Skeletal muscle tissue (tissue), 3 donors: ENCODE measurements at regions not wholly inside any gene's neighbourhood (a gene's known extent, or its start where the extent isn't known, plus 50 kb on each side); places are given as distances from the start of the nearest gene placed in this dataset.

Source experiments
- H3K27ac ChIP-seq: one replicate; pipeline ENCODE4 v1.7.0; 2013; ENCODE audit warnings: mild to moderate bottlenecking, low read depth, low read length, inconsistent platforms
- H3K27me3 ChIP-seq, 3 donors: one replicate each; pipeline ENCODE4 v1.7.0; 2013; ENCODE audit warnings: low read length in 3 of 3; ENCODE audit not compliant: control insufficient read depth in 3 of 3, insufficient read depth in 3 of 3
- H3K36me3 ChIP-seq, 3 donors: one replicate each; pipeline ENCODE4 v1.7.0; 2013; ENCODE audit warnings: low read length in 3 of 3; ENCODE audit not compliant: control insufficient read depth in 3 of 3, insufficient read depth in 3 of 3
- H3K4me1 ChIP-seq, 3 donors: one replicate each; pipeline ENCODE4 v1.7.0; 2013; ENCODE audit warnings: low read length in 3 of 3, mild to moderate bottlenecking in 3 of 3; ENCODE audit not compliant: control insufficient read depth in 3 of 3, insufficient read depth in 3 of 3
- H3K4me3 ChIP-seq, 3 donors: one replicate each; pipeline ENCODE4 v1.7.0; 2013; ENCODE audit warnings: low read length in 3 of 3
- H3K9ac ChIP-seq, 3 donors: one replicate each; pipeline ENCODE4 v1.7.0; 2013; ENCODE audit warnings: low read length in 3 of 3, mild to moderate bottlenecking in 3 of 3, moderate library complexity in 2 of 3, low read depth in 1 of 3
- H3K9me3 ChIP-seq, 3 donors: one replicate each; pipeline ENCODE4 v1.7.0; 2013; ENCODE audit warnings: low read length in 3 of 3; ENCODE audit not compliant: control insufficient read depth in 3 of 3
- donor health status: Osteomylitis.

- Histone ChIP-seq H3K9me3 (no peaks in the 10 kb centered on the region), H3K4me1 (no peaks in the 10 kb centered on the region)
These were observed 95.7 kb downstream of the RND3 start for GRCh38 chr2:150391779-150392178.

DNA sequence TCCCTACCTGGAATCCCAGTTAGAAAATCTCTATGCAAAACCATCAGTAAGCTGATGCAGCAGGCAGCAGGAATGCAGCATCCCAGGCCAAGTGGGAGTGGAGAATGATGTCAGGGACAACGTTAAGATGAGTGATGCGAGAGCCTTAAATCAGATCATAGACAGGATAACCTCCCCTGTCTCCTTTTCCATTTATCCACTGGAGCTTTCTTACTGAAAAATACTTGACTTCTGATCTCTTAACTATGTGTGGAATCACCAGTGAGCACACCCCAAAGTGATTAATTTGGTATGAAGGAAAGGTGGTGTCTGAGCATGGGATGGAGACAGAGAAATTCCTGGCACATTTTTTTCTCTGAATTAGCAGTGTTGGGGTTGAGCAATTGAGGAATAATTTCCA lies 98.0 kb downstream of the RND3 start:
- no peak overlapping the region for H3K27ac ChIP-seq
- peaks cover 0 to 2% (median 0%) of the 10 kb centered on the region in 3 donors for H3K9me3 ChIP-seq
- no peak overlapping the region for H3K9ac ChIP-seq
- H3K36me3 ChIP-seq = no peaks in the 10 kb centered on the region
- H3K27me3 ChIP-seq = no peaks in the 10 kb centered on the region
- H3K4me3 ChIP-seq = no peak overlapping the region
- H3K4me1 ChIP-seq = no peaks in the 10 kb centered on the region

More at GRCh38 chr2:150391779-150392178, 95.7 kb downstream of the RND3 start:
- Histone ChIP-seq H3K27me3 (no peaks in the 10 kb centered on the region), H3K27ac (no peak overlapping the region), H3K4me3 (no peak overlapping the region), H3K9ac (no peak overlapping the region), H3K36me3 (no peaks in the 10 kb centered on the region)

DNA sequence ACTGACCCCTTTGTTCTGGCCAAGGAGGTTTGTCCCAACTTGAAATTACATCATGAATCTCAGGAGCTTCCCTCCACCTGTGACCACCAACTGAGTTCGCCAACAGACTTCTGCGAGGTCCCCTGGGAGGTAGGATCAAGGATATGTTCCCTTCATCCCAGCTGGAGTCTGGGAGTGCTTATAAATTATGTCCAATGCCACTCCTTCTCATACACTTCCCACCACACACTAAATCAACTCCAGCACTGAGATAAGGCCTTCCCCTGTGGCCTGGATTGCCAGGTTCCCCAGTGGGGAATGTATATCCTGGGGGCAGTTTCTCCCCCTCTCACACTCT lies 99.2 kb downstream of the RND3 start:
- Histone ChIP-seq H3K36me3 (no peaks in the 10 kb centered on the region), H3K27me3 (no peaks in the 10 kb centered on the region), H3K4me1 (no peaks in the 10 kb centered on the region), H3K9ac (no peak overlapping the region), H3K27ac (no peak overlapping the region), H3K9me3 (peaks cover 0 to 2% (median 0%) of the 10 kb centered on the region in 3 donors), H3K4me3 (no peak overlapping the region)

- Histone ChIP-seq H3K4me3 (no peak overlapping the region), H3K9me3 (peaks cover 0 to 2% (median 0%) of the 10 kb centered on the region in 3 donors), H3K4me1 (no peaks in the 10 kb centered on the region), H3K9ac (no peak overlapping the region), H3K36me3 (no peaks in the 10 kb centered on the region), H3K27me3 (no peaks in the 10 kb centered on the region), H3K27ac (no peak overlapping the region)
These were observed 99.7 kb downstream of the RND3 start for GRCh38 chr2:150387586-150388288.

DNA sequence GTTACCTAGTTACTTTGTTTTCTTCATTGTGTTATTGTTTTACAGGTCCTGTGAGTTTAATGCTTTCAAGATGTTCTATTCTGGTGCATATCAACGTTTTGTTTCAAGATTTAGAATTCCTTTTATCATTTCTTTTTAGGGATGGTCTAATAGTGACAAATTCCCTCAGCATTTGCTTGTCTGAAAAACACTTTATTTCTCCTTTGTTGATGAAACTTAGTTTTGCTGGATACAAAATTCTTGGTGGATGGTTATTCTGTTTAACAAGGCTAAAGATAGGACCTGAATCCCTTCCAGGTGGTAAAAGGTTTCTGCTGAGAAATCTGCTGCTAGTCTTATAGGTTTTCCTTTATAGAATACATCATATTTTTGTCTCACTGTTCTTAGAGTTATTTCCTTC lies 102.3 kb downstream of the RND3 start:
- Histone ChIP-seq H3K27ac (no peak overlapping the region), H3K36me3 (no peaks in the 10 kb centered on the region), H3K27me3 (no peaks in the 10 kb centered on the region), H3K9ac (no peak overlapping the region), H3K4me1 (no peaks in the 10 kb centered on the region), H3K9me3 (peaks cover 0 to 2% (median 0%) of the 10 kb centered on the region in 3 donors), H3K4me3 (no peak overlapping the region)

- Histone ChIP-seq H3K4me3 (no peak overlapping the region), H3K9me3 (peaks cover 0 to 2% (median 0%) of the 10 kb centered on the region in 3 donors), H3K4me1 (no peaks in the 10 kb centered on the region), H3K27ac (no peak overlapping the region), H3K9ac (no peak overlapping the region), H3K36me3 (no peaks in the 10 kb centered on the region), H3K27me3 (no peaks in the 10 kb centered on the region)
These were observed 103.9 kb downstream of the RND3 start for GRCh38 chr2:150383587-150383986.

GRCh38 chr2:150379166-150379565 lies 108.3 kb downstream of the RND3 start:
- Histone ChIP-seq H3K4me3 (no peak overlapping the region), H3K27me3 (no peaks in the 10 kb centered on the region), H3K9me3 (no peaks in the 10 kb centered on the region), H3K4me1 (no peaks in the 10 kb centered on the region), H3K27ac (no peak overlapping the region), H3K9ac (no peak overlapping the region), H3K36me3 (no peaks in the 10 kb centered on the region)

- no peak overlapping the region for H3K27ac ChIP-seq
- no peak overlapping the region for H3K4me3 ChIP-seq
- H3K4me1 ChIP-seq = no peaks in the 10 kb centered on the region
- H3K36me3 ChIP-seq = no peaks in the 10 kb centered on the region
- no peaks in the 10 kb centered on the region for H3K27me3 ChIP-seq
- no peak overlapping the region for H3K9ac ChIP-seq
- H3K9me3 ChIP-seq = no peaks in the 10 kb centered on the region
These were observed 108.8 kb downstream of the RND3 start for GRCh38 chr2:150378686-150379085.

DNA sequence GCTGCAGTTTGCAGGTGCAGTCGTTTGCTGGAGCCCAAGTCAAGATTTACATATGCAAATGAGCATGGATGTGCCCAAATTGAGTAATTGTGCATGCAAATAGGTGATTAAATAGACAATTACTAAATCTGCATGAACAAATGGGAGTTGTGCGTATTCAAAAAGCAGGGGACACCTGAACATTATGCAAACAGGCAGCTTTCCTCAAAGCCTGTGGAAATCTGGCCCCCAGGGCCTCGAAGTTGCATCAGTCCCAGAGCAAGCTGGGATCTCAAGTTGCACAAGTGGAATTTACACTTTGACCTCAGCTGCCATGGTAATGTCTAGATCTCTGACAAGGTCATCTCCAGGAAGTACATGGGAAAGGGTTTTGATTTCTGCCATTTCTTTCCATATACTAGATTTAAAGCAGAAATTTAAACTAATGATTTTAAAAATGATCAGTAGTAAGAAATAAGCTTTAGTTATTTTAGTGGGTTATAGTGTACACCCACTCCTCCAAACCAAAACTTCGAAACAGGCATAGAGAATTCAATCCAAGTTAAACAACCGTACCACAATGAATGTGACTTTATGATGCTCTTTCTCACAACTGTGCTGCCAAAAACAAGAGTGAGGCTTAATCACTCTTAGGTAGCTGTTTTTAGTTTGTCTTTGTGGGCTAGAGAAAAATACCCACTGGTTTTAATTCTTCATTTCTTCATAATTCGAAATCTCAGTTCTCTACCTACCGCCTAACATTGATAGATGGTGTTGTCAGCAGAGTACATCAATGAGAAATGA lies 110.7 kb downstream of the RND3 start:
- no peak overlapping the region for H3K9ac ChIP-seq

GRCh38 chr2:150375333-150375732 lies 112.1 kb downstream of the RND3 start:
- Histone ChIP-seq H3K9ac (no peak overlapping the region), H3K27ac (no peak overlapping the region), H3K4me3 (no peak overlapping the region), H3K9me3 (no peaks in the 10 kb centered on the region), H3K27me3 (no peaks in the 10 kb centered on the region), H3K4me1 (no peaks in the 10 kb centered on the region), H3K36me3 (no peaks in the 10 kb centered on the region)

More for the DNA sequence above, 110.7 kb downstream of the RND3 start:
- no peaks in the 10 kb centered on the region for H3K27me3 ChIP-seq
- no peak overlapping the region for H3K27ac ChIP-seq
- H3K4me3 ChIP-seq = no peak overlapping the region
- H3K36me3 ChIP-seq = no peaks in the 10 kb centered on the region
- no peaks in the 10 kb centered on the region for H3K9me3 ChIP-seq
- H3K4me1 ChIP-seq = no peaks in the 10 kb centered on the region
